ENCODE measurements at regions not wholly inside any gene's neighbourhood (a gene's known extent, or its start where the extent isn't known, plus 50 kb on each side); places are given as distances from the start of the nearest gene placed in this dataset.

GRCh38 chr21:16554503-16554902 is 824.7 kb downstream of the USP25 start:
- DNase-seq (no peak), ATAC-seq (no peak)
- Histone ChIP-seq H3K4me3 (no peak overlapping the region), H3K27ac (no peak overlapping the region), H3K27me3 (no peaks in the 10 kb centered on the region), H3K9me3 (no peaks in the 10 kb centered on the region), H3K4me1 (no peaks in the 10 kb centered on the region), H3K36me3 (no peaks in the 10 kb centered on the region)
- TF ChIP-seq CTCF (IDR thresholded peaks at IDR 0.05) = no peak
- intact Hi-C loops (cut with DNase I) = no loop called here

- no peaks in the 10 kb centered on the region for H3K36me3 ChIP-seq
- H3K27me3 ChIP-seq = no peaks in the 10 kb centered on the region
- no peaks in the 10 kb centered on the region for H3K9me3 ChIP-seq
- no peaks in the 10 kb centered on the region for H3K4me1 ChIP-seq
- intact Hi-C loops (cut with DNase I) = no loop called here
- DNase-seq = no peak
- H3K27ac ChIP-seq = no peak overlapping the region
- TF ChIP-seq CTCF (IDR thresholded peaks at IDR 0.05) = no peak
- ATAC-seq = no peak
- H3K4me3 ChIP-seq = no peak overlapping the region
Measured at GRCh38 chr21:16563116-16563515, 833.3 kb downstream of the USP25 start.

- no peaks in the 10 kb centered on the region for H3K27me3 ChIP-seq
- intact Hi-C loops (cut with DNase I) = no loop called here
- no peak for TF ChIP-seq CTCF (IDR thresholded peaks at IDR 0.05)
- H3K27ac ChIP-seq = no peak overlapping the region
- no peaks in the 10 kb centered on the region for H3K4me1 ChIP-seq
- no peaks in the 10 kb centered on the region for H3K9me3 ChIP-seq
- ATAC-seq = peak; percentile 93
- no peak overlapping the region for H3K4me3 ChIP-seq
- H3K36me3 ChIP-seq = no peaks in the 10 kb centered on the region
- no peak for DNase-seq
Measured at GRCh38 chr21:16563795-16564194, 834.0 kb downstream of the USP25 start.

GRCh38 chr21:16568244-16568643 is 838.5 kb downstream of the USP25 start:
- intact Hi-C loops (cut with DNase I) = no loop called here
- no peak overlapping the region for H3K27ac ChIP-seq
- ATAC-seq = no peak
- no peak for TF ChIP-seq CTCF (IDR thresholded peaks at IDR 0.05)
- H3K4me1 ChIP-seq = no peaks in the 10 kb centered on the region
- H3K27me3 ChIP-seq = no peaks in the 10 kb centered on the region
- H3K36me3 ChIP-seq = no peaks in the 10 kb centered on the region
- no peak for DNase-seq
- H3K9me3 ChIP-seq = no peaks in the 10 kb centered on the region
- no peak overlapping the region for H3K4me3 ChIP-seq

GRCh38 chr21:16568661-16569060 is 838.9 kb downstream of the USP25 start:
- H3K36me3 ChIP-seq = no peaks in the 10 kb centered on the region
- peak; percentile 44 for ATAC-seq
- intact Hi-C loops (cut with DNase I) = no loop called here

More at GRCh38 chr21:16568661-16569060, 838.9 kb downstream of the USP25 start:
- H3K27me3 ChIP-seq = no peaks in the 10 kb centered on the region
- no peak overlapping the region for H3K27ac ChIP-seq
- no peak for DNase-seq
- no peak overlapping the region for H3K4me3 ChIP-seq
- TF ChIP-seq CTCF (IDR thresholded peaks at IDR 0.05) = no peak
- no peaks in the 10 kb centered on the region for H3K4me1 ChIP-seq
- H3K9me3 ChIP-seq = no peaks in the 10 kb centered on the region
